H1 (cell line): ENCODE measurements at regions not wholly inside any gene's neighbourhood (a gene's known extent, or its start where the extent isn't known, plus 50 kb on each side); places are given as distances from the start of the nearest gene placed in this dataset.

Experiments
- CTCF ChIA-PET: fragments of 300-600 bp; sonication (Branson Sonifier 250); formaldehyde crosslinking; loops from one replicate; lab custom pipeline; 2021; ENCODE audit not compliant: partially characterized antibody; lab: Charles Lee
- POLR2A ChIA-PET: fragments of 300-600 bp; sonication (Branson Sonifier 250); formaldehyde crosslinking; loops from one replicate; lab custom pipeline; 2021; ENCODE audit warnings: inconsistent platforms; ENCODE audit not compliant: partially characterized antibody; lab: Charles Lee
- DNase-seq, 2 experiments: peaks; one replicate each; pipeline versions ENCODE4 v3.0.0 to v3.0.0-alpha.2; 2010 to 2022; ENCODE audit warnings: low spot score in 2 of 2, low read depth in 1 of 2, mixed read lengths in 1 of 2
- FAIRE-seq: peaks from 2 replicates; lab custom pipeline; 2011; peaks lifted over from hg19 to GRCh38; lab: Jason Lieb, UNC
- H2AFZ ChIP-seq: 2 replicates; pipeline ENCODE4 v1.8.1; 2012; ENCODE audit warnings: low read length, inconsistent platforms
- H2AK5ac ChIP-seq: 2 replicates; pipeline ENCODE4 v1.6.1; 2013; ENCODE audit warnings: low read depth, low read length
- H2BK120ac ChIP-seq: replicated peaks from 2 replicates; pipeline ENCODE3; 2013; ENCODE audit warnings: low read depth, low read length, inconsistent platforms
- H2BK12ac ChIP-seq: 2 replicates; pipeline ENCODE4 v1.6.1; 2013; ENCODE audit warnings: low read depth, low read length
- H2BK15ac ChIP-seq: 2 replicates; pipeline ENCODE4 v1.6.1; 2013; ENCODE audit warnings: low read length
- H2BK20ac ChIP-seq: 2 replicates; pipeline ENCODE4 v1.6.1; 2013; ENCODE audit warnings: low read length
- H2BK5ac ChIP-seq: 2 replicates; pipeline ENCODE4 v1.6.1; 2013; ENCODE audit warnings: low read depth, low read length
- H3K14ac ChIP-seq: 2 replicates; pipeline ENCODE4 v1.6.1; 2013; ENCODE audit warnings: inconsistent platforms; ENCODE audit not compliant: insufficient read length
- H3K18ac ChIP-seq: 2 replicates; pipeline ENCODE4 v1.6.1; 2013; ENCODE audit warnings: low read length; ENCODE audit errors: extremely low read depth
- H3K23ac ChIP-seq: 2 replicates; pipeline ENCODE4 v1.6.1; 2013; ENCODE audit warnings: inconsistent platforms; ENCODE audit not compliant: insufficient read length
- H3K23me2 ChIP-seq: 2 replicates; pipeline ENCODE4 v1.6.1; 2013; ENCODE audit warnings: low read depth, low read length
- H3K27ac ChIP-seq: 2 replicates; pipeline ENCODE4 v1.6.1; 2011; ENCODE audit warnings: low read depth, low read length, inconsistent platforms
- H3K27me3 ChIP-seq, 4 experiments: replicated peaks in 1 of 4; 1 replicate in 1 of 4; 2 replicates in 3 of 4; pipeline versions ENCODE4 v1.6.1 to v1.8.1; 2011 to 2013; ENCODE audit warnings: low read length in 3 of 4, mild to moderate bottlenecking in 3 of 4, inconsistent platforms in 2 of 4, mixed read lengths in 2 of 4, moderate library complexity in 1 of 4; ENCODE audit not compliant: control insufficient read depth in 3 of 4, insufficient read depth in 3 of 4; ENCODE audit errors: extremely low read depth in 1 of 4
- H3K36me3 ChIP-seq, 4 experiments: 2 replicates each; pipeline versions ENCODE4 v1.6.1 to v1.8.1; 2011 to 2013; ENCODE audit warnings: mild to moderate bottlenecking in 4 of 4, low read length in 3 of 4, moderate library complexity in 2 of 4, control low read depth in 1 of 4, inconsistent platforms in 1 of 4; ENCODE audit not compliant: insufficient read depth in 4 of 4, control insufficient read depth in 2 of 4
- H3K4ac ChIP-seq: replicated peaks from 2 replicates; pipeline ENCODE3; 2013; ENCODE audit warnings: low read length, low read depth, mixed read lengths, inconsistent platforms; ENCODE audit not compliant: insufficient read length
- H3K4me1 ChIP-seq, 4 experiments: replicated peaks in 1 of 4; 1 replicate in 1 of 4; 2 replicates in 3 of 4; pipeline versions ENCODE4 v1.6.1 to v1.8.1; 2011 to 2013; ENCODE audit warnings: low read length in 3 of 4, inconsistent platforms in 2 of 4, mixed read lengths in 1 of 4; ENCODE audit not compliant: insufficient read depth in 4 of 4, control insufficient read depth in 3 of 4
- H3K4me2 ChIP-seq, 2 experiments: 2 replicates each; pipeline versions ENCODE4 v1.6.1 to v1.8.1; 2011 to 2013; ENCODE audit warnings: low read depth in 2 of 2, low read length in 2 of 2, control low read depth in 1 of 2, inconsistent platforms in 1 of 2, mild to moderate bottlenecking in 1 of 2; ENCODE audit not compliant: insufficient read depth in 1 of 2
- H3K4me3 ChIP-seq, 4 experiments: fragments of 200-600, 300-600 bp in 1 of 4; sonication (generic), shearing (Covaris generic), sonication (Bioruptor Twin) in 1 of 4; 2 replicates each; pipeline versions ENCODE4 v1.5.1 to v1.8.1; 2011 to 2016; ENCODE audit warnings: low read length in 4 of 4, low read depth in 3 of 4, control low read depth in 2 of 4, inconsistent platforms in 2 of 4, mild to moderate bottlenecking in 2 of 4, mixed read lengths in 1 of 4, moderate library complexity in 1 of 4; ENCODE audit not compliant: insufficient read depth in 2 of 4; ENCODE audit errors: extremely low read depth in 1 of 4
- H3K56ac ChIP-seq: replicated peaks from 2 replicates; pipeline ENCODE3; 2013; ENCODE audit warnings: low read depth, mild to moderate bottlenecking, mixed read lengths, low read length, inconsistent platforms; ENCODE audit not compliant: insufficient read length
- H3K79me1 ChIP-seq: 2 replicates; pipeline ENCODE4 v1.6.1; 2013; ENCODE audit warnings: low read depth, low read length, control low read depth
- H3K79me2 ChIP-seq, 2 experiments: 2 replicates each; pipeline versions ENCODE4 v1.6.1 to v1.8.1; 2012 to 2013; ENCODE audit warnings: low read length in 2 of 2, mild to moderate bottlenecking in 2 of 2, inconsistent platforms in 1 of 2; ENCODE audit not compliant: insufficient read depth in 2 of 2, control insufficient read depth in 1 of 2
- H3K9ac ChIP-seq, 4 experiments: replicated peaks in 1 of 4; 1 replicate in 1 of 4; 2 replicates in 3 of 4; pipeline versions ENCODE4 v1.6.1 to v1.8.1; 2011 to 2013; ENCODE audit warnings: low read depth in 3 of 4, low read length in 3 of 4, control low read depth in 2 of 4, mild to moderate bottlenecking in 2 of 4, moderate library complexity in 2 of 4, inconsistent platforms in 1 of 4; ENCODE audit errors: extremely low read depth in 1 of 4
- H3K9me3 ChIP-seq, 2 experiments: 2 replicates each; pipeline versions ENCODE4 v1.6.1 to v1.8.1; 2012 to 2013; ENCODE audit warnings: mild to moderate bottlenecking in 2 of 2, moderate library complexity in 2 of 2, control low read depth in 1 of 2, inconsistent platforms in 1 of 2, low read depth in 1 of 2, low read length in 1 of 2, mixed read lengths in 1 of 2; ENCODE audit not compliant: insufficient read depth in 2 of 2
- H4K20me1 ChIP-seq, 2 experiments: replicated peaks in 1 of 2; 2 replicates each; pipeline versions ENCODE3 to v1.8.1; 2011 to 2013; ENCODE audit warnings: inconsistent platforms in 2 of 2, low read length in 2 of 2, mild to moderate bottlenecking in 1 of 2; ENCODE audit not compliant: insufficient read depth in 2 of 2, control insufficient read depth in 1 of 2
- H4K5ac ChIP-seq: 2 replicates; pipeline ENCODE4 v1.6.1; 2013; ENCODE audit warnings: low read length, low read depth, mixed read lengths, inconsistent platforms; ENCODE audit not compliant: insufficient read length
- H4K8ac ChIP-seq: 2 replicates; pipeline ENCODE4 v1.8.0; 2013; ENCODE audit warnings: mild to moderate bottlenecking, moderate library complexity, low read length, inconsistent platforms; ENCODE audit not compliant: insufficient read depth; ENCODE audit errors: extremely low read depth
- H4K91ac ChIP-seq: replicated peaks from 2 replicates; pipeline ENCODE3; 2013; ENCODE audit warnings: low read length, mixed read lengths, inconsistent platforms; ENCODE audit not compliant: insufficient read length
- ATF2 ChIP-seq: IDR thresholded peaks from 2 replicates; pipeline ENCODE4 v1.6.1; 2012; ENCODE audit warnings: low read length, inconsistent platforms
- BCL11A ChIP-seq, 2 experiments: IDR thresholded peaks; one replicate each; pipeline ENCODE4 v1.6.1; 2011; ENCODE audit warnings: low read depth in 2 of 2, low read length in 2 of 2, mild to moderate bottlenecking in 2 of 2
- KDM4A ChIP-seq: IDR thresholded peaks from one replicate; pipeline ENCODE4 v1.7.1; 2012; ENCODE audit warnings: low read depth, mild to moderate bottlenecking, moderate library complexity, low read length, inconsistent platforms; ENCODE audit not compliant: severe bottlenecking
- KDM5A ChIP-seq: fragments of 200-600 bp; IDR thresholded peaks from 2 replicates; pipeline ENCODE4 v1.7.1; 2012; ENCODE audit warnings: mild to moderate bottlenecking, low read length, inconsistent platforms, mixed read lengths
- PHF8 ChIP-seq: fragments of 200-600 bp; sonication (generic); conservative IDR thresholded peaks from 2 replicates; pipeline ENCODE4 v1.7.1; 2012; ENCODE audit warnings: low read depth, mild to moderate bottlenecking, inconsistent platforms, low read length, moderate library complexity
- POLR2A ChIP-seq, 2 experiments: IDR thresholded peaks; 1 replicate in 1 of 2; 2 replicates in 1 of 2; pipeline ENCODE4 v1.6.1; 2011; ENCODE audit warnings: low read depth in 2 of 2, low read length in 2 of 2, mild to moderate bottlenecking in 2 of 2; ENCODE audit errors: control extremely low read depth in 1 of 2
- RAD21 ChIP-seq, 2 experiments: IDR thresholded peaks in 1 of 2; conservative IDR thresholded peaks in 1 of 2; 2 replicates each; pipeline ENCODE4 v1.6.1; 2011; ENCODE audit warnings: low read depth in 2 of 2, low read length in 2 of 2, improper control_type of control experiment in 1 of 2, inconsistent platforms in 1 of 2, mild to moderate bottlenecking in 1 of 2, moderate library complexity in 1 of 2
- TBP ChIP-seq: IDR thresholded peaks from 2 replicates; pipeline ENCODE4 v1.6.1; 2011; ENCODE audit warnings: low read depth, low read length, improper control_type of control experiment
- USF2 ChIP-seq: IDR thresholded peaks from 2 replicates; pipeline ENCODE4 v1.6.1; 2011; ENCODE audit warnings: low read length, improper control_type of control experiment
- WGBS, 2 experiments: shearing (Covaris generic) in 1 of 2; methylation state at CpG; one replicate each; pipeline versions ENCODE4 v1.1.6 to v1.1.7; 2013 to 2015; ENCODE audit warnings: low lambda C conversion rate in 2 of 2, mixed read lengths in 2 of 2, inconsistent platforms in 1 of 2, low coverage in 1 of 2, missing lambda C conversion rate in 1 of 2; ENCODE audit not compliant: insufficient replicate concordance in 2 of 2, insufficient coverage in 1 of 2, insufficient read length in 1 of 2; ENCODE audit errors: extremely low coverage in 1 of 2, missing lambda C conversion rate in 1 of 2; 5-methylcytosine and 5-hydroxymethylcytosine counted together

GRCh38 chr6:101113468-101114260 is 232.5 kb upstream of the ASCC3 start:
- Histone ChIP-seq H3K56ac (no peak overlapping the region), H3K4ac (no peak overlapping the region), H2AFZ (no peak overlapping the region), H2BK5ac (no peak overlapping the region), H3K18ac (no peak overlapping the region), H4K8ac (no peak overlapping the region), H3K4me3 (no peak overlapping the region), H4K5ac (no peak overlapping the region), H3K79me1 (no peaks in the 10 kb centered on the region), H3K4me2 (no peak overlapping the region), H4K91ac (no peak overlapping the region), H2BK15ac (no peak overlapping the region), H2AK5ac (no peak overlapping the region), H3K79me2 (no peaks in the 10 kb centered on the region), H3K23me2 (no peaks in the 10 kb centered on the region; the same call in 1 of the 2 replicates), H3K27me3 (no peaks in the 10 kb centered on the region), H2BK12ac (no peak overlapping the region), H3K9me3 (no peaks in the 10 kb centered on the region), H2BK20ac (0 out of 2 replicates have a peak overlapping the region, but pooled peaks have one; percentile 41), H3K4me1 (peaks cover 0 to 3% (median 3%) of the 10 kb centered on the region in 4 experiments; a peak in 3 of 7 replicates), H3K14ac (no peak overlapping the region), H4K20me1 (no peaks in the 10 kb centered on the region), H3K36me3 (no peaks in the 10 kb centered on the region), H3K9ac (no peak overlapping the region), H3K27ac (no peak overlapping the region), H2BK120ac (no peak overlapping the region), H3K23ac (no peak overlapping the region)
- whole genome bisulfite sequencing, 2 experiments = 84 to 100% methylated on average over 1 to 4 of the region's 4 CpGs
- ChIA-PET CTCF (interaction anchor here (0.6 to 6.2 kb wide), 12 partner anchors 9 to 1263 kb away, joined by 3 to 49 read pairs (median 4); no protein-coding TSS in a partner anchor), POLR2A (interaction anchor here (0.7 kb wide), 1 partner anchor 670 kb away, joined by 3 read pairs; no protein-coding TSS in a partner anchor)
- DNase-seq = no peak
- FAIRE-seq = no peak
- TF ChIP-seq PHF8 = no peak
- no peak for TF ChIP-seq KDM5A
- TF ChIP-seq RAD21 (IDR thresholded peaks at IDR 0.05 in 1 of 2, conservative IDR thresholded peaks at IDR 0.05 in 1 of 2; ENCODE audit: low read depth in 2 of 2, low read length in 2 of 2) = no peak
- no peak for TF ChIP-seq POLR2A (IDR thresholded peaks at IDR 0.05; ENCODE audit: control extremely low read depth in 1 of 2, low read depth in 2 of 2, low read length in 2 of 2)
- TF ChIP-seq TBP = no peak
- TF ChIP-seq ATF2 = no peak
- TF ChIP-seq USF2 = no peak
- no peak for TF ChIP-seq KDM4A
- no peak for TF ChIP-seq BCL11A (IDR thresholded peaks at IDR 0.05; ENCODE audit: low read depth in 2 of 2, low read length in 2 of 2)
